ENCODE measurements at regions not wholly inside any gene's neighbourhood (a gene's known extent, or its start where the extent isn't known, plus 50 kb on each side); places are given as distances from the start of the nearest gene placed in this dataset.

- WGBS (ENCODE audit: low lambda C conversion rate) = 16% methylated on average over 5 of the region's 5 CpGs
- ATAC-seq = no peak
Measured at GRCh38 chr9:108274971-108275370, 580.8 kb downstream of the ACTL7B start.

GRCh38 chr9:108273988-108274387 is 581.8 kb downstream of the ACTL7B start:
- DNase-seq (ENCODE audit: low spot score) = no peak
- H3K4me1 ChIP-seq (ENCODE audit: insufficient read depth, low read length) = peaks cover 10% of the 10 kb centered on the region
- TF ChIP-seq ZNF710 (CRISPR knock-in tag; IDR thresholded peaks at IDR 0.05; ENCODE audit: borderline replicate concordance) (no peak), ATF4 (CRISPR knock-in tag; IDR thresholded peaks at IDR 0.05) (peak in 1 of 2 experiments; percentile 41; a peak in 1 of 4 replicates)
- H3K4me3 ChIP-seq (replicated peaks in 1 of 3; ENCODE audit: insufficient read depth in 1 of 3, low read depth in 2 of 3, low read length in 3 of 3) = no peak overlapping the region
- FAIRE-seq = no peak
- ChIA-PET CTCF (ENCODE audit: low intra/inter-chr PET ratio, low total read pairs) (no interaction called here), POLR2A (no interaction called here)
- H4K20me1 ChIP-seq (ENCODE audit: insufficient read depth, low read length) = no peaks in the 10 kb centered on the region
- no peak overlapping the region for H3K4me2 ChIP-seq (ENCODE audit: low read depth, low read length)
- H3K9ac ChIP-seq (ENCODE audit: insufficient read depth, low read depth, low read length) = no peak overlapping the region
- no peaks in the 10 kb centered on the region for H3K27me3 ChIP-seq (ENCODE audit: control insufficient read depth in 1 of 2, insufficient read depth in 2 of 2, low read length in 2 of 2)
- H3K36me3 ChIP-seq (replicated peaks in 1 of 2; ENCODE audit: control insufficient read depth in 1 of 2, insufficient read depth in 2 of 2, low read length in 2 of 2) = no peaks in the 10 kb centered on the region
- H3K27ac ChIP-seq (ENCODE audit: extremely low read length, insufficient read depth, low read length) = no peak overlapping the region
- ATAC-seq = no peak
- in situ Hi-C loops (cut with HindIII; ENCODE audit: extremely low pct_ligation_motif_present, low pct_unique_long_range_greater_than_20kb) (loop anchor here (5.0 to 10.0 kb wide), 2 partner anchors 799 to 852 kb away; no protein-coding TSS in a partner anchor), intact Hi-C loops (cut with micrococcal nuclease; ENCODE audit: unreplicated experiment) (no loop called here)
- WGBS (ENCODE audit: low lambda C conversion rate) = 53% methylated on average over 2 of the region's 2 CpGs
- no peak overlapping the region for H2AFZ ChIP-seq (ENCODE audit: low read length)
- H3K9me3 ChIP-seq (ENCODE audit: low read length) = no peaks in the 10 kb centered on the region
- no TSS peak for BruUV-seq (replicated peaks)
- H3K79me2 ChIP-seq (ENCODE audit: insufficient read depth, low read length) = no peaks in the 10 kb centered on the region

More at GRCh38 chr9:108274971-108275370, 580.8 kb downstream of the ACTL7B start:
- intact Hi-C loops (cut with micrococcal nuclease; ENCODE audit: unreplicated experiment) = no loop called here
- FAIRE-seq (no peak), DNase-seq (ENCODE audit: low spot score) (no peak)
- H3K4me1 ChIP-seq (ENCODE audit: insufficient read depth, low read length) = peaks cover 10% of the 10 kb centered on the region
- H3K4me3 ChIP-seq (replicated peaks in 1 of 3; ENCODE audit: insufficient read depth in 1 of 3, low read depth in 2 of 3, low read length in 3 of 3) = no peak overlapping the region
- no peaks in the 10 kb centered on the region for H4K20me1 ChIP-seq (ENCODE audit: insufficient read depth, low read length)
- H2AFZ ChIP-seq (ENCODE audit: low read length) = no peak overlapping the region
- BruUV-seq (replicated peaks) = no TSS peak
- H3K27me3 ChIP-seq (ENCODE audit: control insufficient read depth in 1 of 2, insufficient read depth in 2 of 2, low read length in 2 of 2) = no peaks in the 10 kb centered on the region
- H3K9ac ChIP-seq (ENCODE audit: insufficient read depth, low read depth, low read length) = no peak overlapping the region
- no peaks in the 10 kb centered on the region for H3K79me2 ChIP-seq (ENCODE audit: insufficient read depth, low read length)
- H3K4me2 ChIP-seq (ENCODE audit: low read depth, low read length) = no peak overlapping the region
- TF ChIP-seq BATF2 (CRISPR knock-in tag; IDR thresholded peaks at IDR 0.05) (no peak), ATF7 (IDR thresholded peaks at IDR 0.05) (0 out of 2 replicates have a peak, but pooled peaks have one; percentile 3), ATF7 (CRISPR knock-in tag; IDR thresholded peaks at IDR 0.05) (no peak)
- no peaks in the 10 kb centered on the region for H3K9me3 ChIP-seq (ENCODE audit: low read length)
- no peaks in the 10 kb centered on the region for H3K36me3 ChIP-seq (replicated peaks in 1 of 2; ENCODE audit: control insufficient read depth in 1 of 2, insufficient read depth in 2 of 2, low read length in 2 of 2)
- in situ Hi-C loops (cut with HindIII; ENCODE audit: extremely low pct_ligation_motif_present, low pct_unique_long_range_greater_than_20kb) = loop anchor here (5.0 to 10.0 kb wide), 2 partner anchors 800 to 853 kb away; no protein-coding TSS in a partner anchor
- ChIA-PET POLR2A (no interaction called here), CTCF (ENCODE audit: low intra/inter-chr PET ratio, low total read pairs) (no interaction called here)
- no peak overlapping the region for H3K27ac ChIP-seq (ENCODE audit: extremely low read length, insufficient read depth, low read length)

All from HepG2 (cell line).